ENCODE measurements at regions not wholly inside any gene's neighbourhood (a gene's known extent, or its start where the extent isn't known, plus 50 kb on each side); places are given as distances from the start of the nearest gene placed in this dataset.
A peak's percentile ranks its signal among the peaks of the same experiment; 100 is the strongest.

GRCh38 chr2:145569108-145569507, 1049.2 kb upstream of the ZEB2 start:
- DNase-seq (ENCODE audit: low read depth): peak; percentile 10
- TF ChIP-seq CTCF (IDR thresholded peaks at IDR 0.05; ENCODE audit: control insufficient read depth, insufficient read depth, low read depth, low read length, missing control alignments): no peak
- no peak overlapping the region for H3K4me3 ChIP-seq (ENCODE audit: control insufficient read depth, low read depth, low read length)

GRCh38 chr2:145563741-145564615, 1044.1 kb upstream of the ZEB2 start:
- DNase-seq (ENCODE audit: low read depth): no peak
- TF ChIP-seq CTCF (IDR thresholded peaks at IDR 0.05; ENCODE audit: control insufficient read depth, insufficient read depth, low read depth, low read length, missing control alignments): no peak
- H3K4me3 ChIP-seq (ENCODE audit: control insufficient read depth, low read depth, low read length): no peak overlapping the region

- H3K4me3 ChIP-seq (ENCODE audit: control insufficient read depth, low read depth, low read length): no peak overlapping the region
- DNase-seq (ENCODE audit: low read depth): no peak
- no peak for TF ChIP-seq CTCF (IDR thresholded peaks at IDR 0.05; ENCODE audit: control insufficient read depth, insufficient read depth, low read depth, low read length, missing control alignments)
Observed at GRCh38 chr2:145561152-145561551, 1041.2 kb upstream of the ZEB2 start.

GRCh38 chr2:145558617-145559350, 1038.9 kb upstream of the ZEB2 start:
- DNase-seq (ENCODE audit: low read depth): no peak
- no peak for TF ChIP-seq CTCF (IDR thresholded peaks at IDR 0.05; ENCODE audit: control insufficient read depth, insufficient read depth, low read depth, low read length, missing control alignments)
- no peak overlapping the region for H3K4me3 ChIP-seq (ENCODE audit: control insufficient read depth, low read depth, low read length)

- no peak for DNase-seq (ENCODE audit: low read depth)
- H3K4me3 ChIP-seq (ENCODE audit: control insufficient read depth, low read depth, low read length): no peak overlapping the region
- TF ChIP-seq CTCF (IDR thresholded peaks at IDR 0.05; ENCODE audit: control insufficient read depth, insufficient read depth, low read depth, low read length, missing control alignments): no peak
Observed at GRCh38 chr2:145555360-145555759, 1035.4 kb upstream of the ZEB2 start.

- DNase-seq (ENCODE audit: low read depth): no peak
- no peak for TF ChIP-seq CTCF (IDR thresholded peaks at IDR 0.05; ENCODE audit: control insufficient read depth, insufficient read depth, low read depth, low read length, missing control alignments)
- H3K4me3 ChIP-seq (ENCODE audit: control insufficient read depth, low read depth, low read length): no peak overlapping the region
Observed at GRCh38 chr2:145551686-145552085, 1031.8 kb upstream of the ZEB2 start.
